ENCODE measurements at regions not wholly inside any gene's neighbourhood (a gene's known extent, or its start where the extent isn't known, plus 50 kb on each side); places are given as distances from the start of the nearest gene placed in this dataset.

DNA sequence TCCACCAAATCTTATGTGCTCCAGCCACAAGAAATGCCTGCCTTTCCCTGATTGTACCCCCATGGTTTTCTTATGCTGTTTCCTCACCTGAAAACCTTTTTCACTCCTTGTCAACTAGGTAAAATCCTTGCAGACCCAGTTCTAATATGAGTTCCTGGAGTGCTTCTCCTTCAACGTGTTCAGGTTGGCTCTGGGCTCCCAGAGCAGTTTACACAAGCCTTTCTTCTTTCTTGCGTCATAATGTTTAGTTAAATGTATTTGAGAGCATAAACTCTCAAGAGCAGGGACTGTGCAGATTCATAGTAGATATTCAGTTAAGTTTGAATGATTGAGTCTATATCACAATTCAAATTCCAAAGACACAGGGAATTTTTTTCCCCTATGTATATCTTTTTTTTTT, 484.8 kb upstream of the CCDC196 start:
- no peak overlapping the region for H3K9ac ChIP-seq (ENCODE audit: control insufficient read depth, insufficient read depth, low read length)
- SMC1A ChIA-PET (ENCODE audit: uncharacterized antibody, unreplicated experiment), result interaction anchor here (1.0 kb wide), 1 partner anchor 241 kb away, joined by 3 read pairs; no protein-coding TSS in a partner anchor
- no peak for DNase-seq (ENCODE audit: low read depth, low spot score)
- H3K9me3 ChIP-seq (replicated peaks; ENCODE audit: control insufficient read depth, insufficient read depth, low read length), result peaks cover 2% of the 10 kb centered on the region; the same call in 2 of the 3 replicates
- TF ChIP-seq NFYB (IDR thresholded peaks at IDR 0.05; ENCODE audit: insufficient read depth, low read depth, low read length), result no peak
- no peak for TF ChIP-seq TCF12 (IDR thresholded peaks at IDR 0.05; ENCODE audit: low read depth, low read length)
- no peak for TF ChIP-seq SMAD1 (IDR thresholded peaks at IDR 0.05; ENCODE audit: low read depth, partially characterized antibody)
- no peak for TF ChIP-seq BACH1 (IDR thresholded peaks at IDR 0.05; ENCODE audit: borderline replicate concordance)
- no peak for TF ChIP-seq REST (IDR thresholded peaks at IDR 0.05; ENCODE audit: low read depth, low read length)
- TF ChIP-seq, protein P1, sequence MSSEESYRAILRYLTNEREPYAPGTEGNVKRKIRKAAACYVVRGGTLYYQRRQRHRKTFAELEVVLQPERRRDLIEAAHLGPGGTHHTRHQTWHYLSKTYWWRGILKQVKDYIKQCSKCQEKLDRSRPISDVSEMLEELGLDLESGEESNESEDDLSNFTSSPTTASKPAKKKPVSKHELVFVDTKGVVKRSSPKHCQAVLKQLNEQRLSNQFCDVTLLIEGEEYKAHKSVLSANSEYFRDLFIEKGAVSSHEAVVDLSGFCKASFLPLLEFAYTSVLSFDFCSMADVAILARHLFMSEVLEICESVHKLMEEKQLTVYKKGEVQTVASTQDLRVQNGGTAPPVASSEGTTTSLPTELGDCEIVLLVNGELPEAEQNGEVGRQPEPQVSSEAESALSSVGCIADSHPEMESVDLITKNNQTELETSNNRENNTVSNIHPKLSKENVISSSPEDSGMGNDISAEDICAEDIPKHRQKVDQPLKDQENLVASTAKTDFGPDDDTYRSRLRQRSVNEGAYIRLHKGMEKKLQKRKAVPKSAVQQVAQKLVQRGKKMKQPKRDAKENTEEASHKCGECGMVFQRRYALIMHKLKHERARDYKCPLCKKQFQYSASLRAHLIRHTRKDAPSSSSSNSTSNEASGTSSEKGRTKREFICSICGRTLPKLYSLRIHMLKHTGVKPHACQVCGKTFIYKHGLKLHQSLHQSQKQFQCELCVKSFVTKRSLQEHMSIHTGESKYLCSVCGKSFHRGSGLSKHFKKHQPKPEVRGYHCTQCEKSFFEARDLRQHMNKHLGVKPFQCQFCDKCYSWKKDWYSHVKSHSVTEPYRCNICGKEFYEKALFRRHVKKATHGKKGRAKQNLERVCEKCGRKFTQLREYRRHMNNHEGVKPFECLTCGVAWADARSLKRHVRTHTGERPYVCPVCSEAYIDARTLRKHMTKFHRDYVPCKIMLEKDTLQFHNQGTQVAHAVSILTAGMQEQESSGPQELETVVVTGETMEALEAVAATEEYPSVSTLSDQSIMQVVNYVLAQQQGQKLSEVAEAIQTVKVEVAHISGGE (CRISPR knock-in tag; IDR thresholded peaks at IDR 0.05), result no peak
- H3K27ac ChIP-seq (ENCODE audit: control insufficient read depth, insufficient read depth), result no peak overlapping the region
- no peak overlapping the region for H3K4me2 ChIP-seq (ENCODE audit: control insufficient read depth, insufficient read depth)
- no peaks in the 10 kb centered on the region for H3K36me3 ChIP-seq (ENCODE audit: control insufficient read depth in 2 of 2, insufficient read depth in 2 of 2, low read length in 1 of 2)
- H3K79me2 ChIP-seq (ENCODE audit: control insufficient read depth, insufficient read depth, low read length), result no peaks in the 10 kb centered on the region
- H3K27me3 ChIP-seq (replicated peaks in 1 of 2; ENCODE audit: control insufficient read depth in 2 of 2, insufficient read depth in 2 of 2, low read length in 1 of 2), result no peaks in the 10 kb centered on the region; a peak in 2 of 4 replicates
- intact Hi-C loops (cut with micrococcal nuclease; ENCODE audit: unreplicated experiment), result no loop called here
- CTCF ChIA-PET, result interaction anchor here (1.7 kb wide), 1 partner anchor 24 kb away, joined by 4 read pairs; no protein-coding TSS in a partner anchor
- no peaks in the 10 kb centered on the region for H4K20me1 ChIP-seq (ENCODE audit: control insufficient read depth, insufficient read depth)
- POLR2A ChIA-PET, result no interaction called here
- in situ Hi-C loops (cut with MboI), result no loop called here
- RAD21 ChIA-PET (ENCODE audit: unreplicated experiment), result no interaction called here
- no peak for ATAC-seq
- no peaks in the 10 kb centered on the region for H3K4me1 ChIP-seq (ENCODE audit: control insufficient read depth, insufficient read depth, low read length)
- FAIRE-seq, result no peak
- no peak overlapping the region for H2AFZ ChIP-seq (ENCODE audit: control insufficient read depth, low read depth, low read length)
- no TSS peak for BruUV-seq (replicated peaks)
- 27% methylated on average over 2 of the region's 2 CpGs for WGBS (ENCODE audit: insufficient coverage, insufficient replicate concordance, low lambda C conversion rate, missing lambda C conversion rate)
- no peak overlapping the region for H3K4me3 ChIP-seq

Data from GM12878 (cell line).